Neuronal stem cell (in vitro differentiated cells): ENCODE measurements at regions not wholly inside any gene's neighbourhood (a gene's known extent, or its start where the extent isn't known, plus 50 kb on each side); places are given as distances from the start of the nearest gene placed in this dataset.

Source experiments
- DNase-seq: peaks from one replicate; pipeline ENCODE4 v3.0.0-alpha.2; 2013; ENCODE audit warnings: low spot score
- H2AFZ ChIP-seq: one replicate; pipeline ENCODE4 v1.6.1; 2013; ENCODE audit warnings: mild to moderate bottlenecking, low read length, inconsistent platforms
- H2AK5ac ChIP-seq: 2 replicates; pipeline ENCODE4 v1.6.1; 2013; ENCODE audit warnings: low read depth, mild to moderate bottlenecking, inconsistent platforms, low read length, moderate library complexity, mixed read lengths
- H2BK120ac ChIP-seq: 2 replicates; pipeline ENCODE4 v1.6.1; 2013; ENCODE audit warnings: low read depth, mild to moderate bottlenecking, inconsistent platforms, low read length, moderate library complexity, mixed read lengths
- H2BK12ac ChIP-seq: one replicate; pipeline ENCODE4 v1.6.1; 2013; ENCODE audit warnings: low read length, inconsistent platforms
- H2BK15ac ChIP-seq: 2 replicates; pipeline ENCODE4 v1.6.1; 2013; ENCODE audit warnings: mild to moderate bottlenecking, low read length, inconsistent platforms, mixed read lengths
- H2BK5ac ChIP-seq: one replicate; pipeline ENCODE4 v1.6.1; 2013; ENCODE audit warnings: inconsistent platforms, mild to moderate bottlenecking, low read length, moderate library complexity
- H3K14ac ChIP-seq: one replicate; pipeline ENCODE4 v1.6.1; 2013; ENCODE audit warnings: low read length, inconsistent platforms
- H3K18ac ChIP-seq: 2 replicates; pipeline ENCODE4 v1.6.1; 2013; ENCODE audit warnings: low read length, inconsistent platforms
- H3K23ac ChIP-seq: 2 replicates; pipeline ENCODE4 v1.6.1; 2013; ENCODE audit warnings: low read depth, mild to moderate bottlenecking, mixed read lengths, low read length, inconsistent platforms; ENCODE audit not compliant: poor library complexity
- H3K27ac ChIP-seq: replicated peaks from 3 replicates; pipeline ENCODE4 v1.5.1; 2013; ENCODE audit warnings: low read length, inconsistent platforms
- H3K27me3 ChIP-seq, 3 experiments: 2 replicates each; pipeline ENCODE4 v1.6.1; 2013; ENCODE audit warnings: low read length in 3 of 3, mild to moderate bottlenecking in 2 of 3, inconsistent platforms in 1 of 3, low read depth in 1 of 3, mixed read lengths in 1 of 3, moderate library complexity in 1 of 3; ENCODE audit not compliant: control insufficient read depth in 3 of 3, insufficient read depth in 3 of 3
- H3K36me3 ChIP-seq, 2 donors: replicated peaks in 1 of 2; 2 replicates each; pipeline ENCODE4 v1.6.1; 2013; ENCODE audit warnings: low read length in 2 of 2; ENCODE audit not compliant: control insufficient read depth in 2 of 2, insufficient read depth in 2 of 2
- H3K4ac ChIP-seq: 2 replicates; pipeline ENCODE4 v1.6.1; 2013; ENCODE audit warnings: inconsistent platforms, mild to moderate bottlenecking, low read length, moderate library complexity
- H3K4me1 ChIP-seq, 2 donors: 1 replicate in 1 of 2; 2 replicates in 1 of 2; pipeline ENCODE4 v1.6.1; 2013; ENCODE audit warnings: low read length in 2 of 2, low read depth in 1 of 2; ENCODE audit not compliant: control insufficient read depth in 2 of 2, insufficient read depth in 1 of 2
- H3K4me2 ChIP-seq: one replicate; pipeline ENCODE4 v1.6.1; 2013; ENCODE audit warnings: mild to moderate bottlenecking, low read length, inconsistent platforms; ENCODE audit not compliant: insufficient read depth, poor library complexity, severe bottlenecking
- H3K4me3 ChIP-seq, 2 donors: 2 replicates each; pipeline ENCODE4 v1.5.1; 2013; ENCODE audit warnings: low read length in 2 of 2, mild to moderate bottlenecking in 2 of 2, inconsistent platforms in 1 of 2, moderate library complexity in 1 of 2
- H3K79me1 ChIP-seq: one replicate; pipeline ENCODE4 v1.6.1; 2013; ENCODE audit warnings: low read depth, mild to moderate bottlenecking, inconsistent platforms, low read length, moderate library complexity
- H3K9ac ChIP-seq: one replicate; pipeline ENCODE4 v1.6.1; 2013; ENCODE audit warnings: mild to moderate bottlenecking, low read depth, low read length, inconsistent platforms; ENCODE audit not compliant: poor library complexity
- H3K9me3 ChIP-seq, 2 donors: replicated peaks in 1 of 2; 2 replicates each; pipeline versions ENCODE3 to v1.6.1; 2013; ENCODE audit warnings: low read length in 2 of 2, mild to moderate bottlenecking in 2 of 2, inconsistent platforms in 1 of 2, low read depth in 1 of 2, mixed read lengths in 1 of 2, moderate library complexity in 1 of 2; ENCODE audit not compliant: control insufficient read depth in 2 of 2, insufficient read depth in 1 of 2
- H4K8ac ChIP-seq: one replicate; pipeline ENCODE4 v1.6.1; 2013; ENCODE audit warnings: low read depth, mild to moderate bottlenecking, inconsistent platforms, low read length, moderate library complexity
- H4K91ac ChIP-seq: one replicate; pipeline ENCODE4 v1.6.1; 2013; ENCODE audit warnings: low read length, low read depth, mild to moderate bottlenecking, inconsistent platforms; ENCODE audit not compliant: poor library complexity
- WGBS, 2 donors: extraction: QIAGEN DNeasy Blood & Tissue Kit; methylation state at CpG; one replicate each; pipeline ENCODE4 v1.1.7; 2013; ENCODE audit warnings: missing lambda C conversion rate in 2 of 2, mixed read lengths in 1 of 2; ENCODE audit not compliant: insufficient read length in 2 of 2, insufficient replicate concordance in 1 of 2; ENCODE audit errors: extremely low coverage in 2 of 2; 5-methylcytosine and 5-hydroxymethylcytosine counted together

GRCh38 chr6:144350528-144350880 lies 65.4 kb downstream of the UTRN start:
- no peak overlapping the region for H2AFZ ChIP-seq
- peaks cover 0 to 9% of the 10 kb centered on the region in 2 donors for H3K4me1 ChIP-seq
- H3K9me3 ChIP-seq, result peaks cover 0 to 3% of the 10 kb centered on the region in 2 donors
- H3K4me2 ChIP-seq, result no peak overlapping the region
- no peak overlapping the region for H3K4ac ChIP-seq
- no peak overlapping the region for H2BK5ac ChIP-seq
- no peak overlapping the region for H3K4me3 ChIP-seq
- H3K14ac ChIP-seq, result no peak overlapping the region
- no peak overlapping the region for H4K8ac ChIP-seq
- H3K36me3 ChIP-seq, result peaks cover 0 to 2% of the 10 kb centered on the region in 2 donors
- H4K91ac ChIP-seq, result no peak overlapping the region
- no CpG with 5 or more reads among the region's 2 CpGs for WGBS, 2 donors
- no peak for DNase-seq
- no peak overlapping the region for H2AK5ac ChIP-seq
- H2BK12ac ChIP-seq, result no peak overlapping the region
- H2BK15ac ChIP-seq, result no peak overlapping the region
- H3K79me1 ChIP-seq, result peaks cover 3% of the 10 kb centered on the region
- H3K18ac ChIP-seq, result no peak overlapping the region
- H2BK120ac ChIP-seq, result no peak overlapping the region
- H3K27me3 ChIP-seq, result no peaks in the 10 kb centered on the region
- H3K9ac ChIP-seq, result no peak overlapping the region
- no peak overlapping the region for H3K27ac ChIP-seq
- H3K23ac ChIP-seq, result no peak overlapping the region

- H4K91ac ChIP-seq, result no peak overlapping the region
- no peak overlapping the region for H2AK5ac ChIP-seq
- no peak overlapping the region for H3K4me2 ChIP-seq
- no peak overlapping the region for H3K18ac ChIP-seq
- H3K4me1 ChIP-seq, result peaks cover 0 to 9% of the 10 kb centered on the region in 2 donors
- no peak overlapping the region for H3K14ac ChIP-seq
- peaks cover 0 to 2% of the 10 kb centered on the region in 2 donors for H3K36me3 ChIP-seq
- H3K27me3 ChIP-seq, result no peaks in the 10 kb centered on the region
- H2BK12ac ChIP-seq, result no peak overlapping the region
- no peak overlapping the region for H2BK5ac ChIP-seq
- DNase-seq, result no peak
- no peak overlapping the region for H2BK15ac ChIP-seq
- H3K23ac ChIP-seq, result no peak overlapping the region
- no peak overlapping the region for H3K9ac ChIP-seq
- peaks cover 2% of the 10 kb centered on the region for H3K79me1 ChIP-seq
- H2AFZ ChIP-seq, result no peak overlapping the region
- H3K4me3 ChIP-seq, result no peak overlapping the region
- H3K4ac ChIP-seq, result no peak overlapping the region
- no peak overlapping the region for H4K8ac ChIP-seq
- WGBS, 2 donors, result no CpG with 5 or more reads among the region's 8 CpGs
- no peak overlapping the region for H2BK120ac ChIP-seq
- peaks cover 0 to 3% of the 10 kb centered on the region in 2 donors for H3K9me3 ChIP-seq
- H3K27ac ChIP-seq, result no peak overlapping the region
These were observed 66.4 kb downstream of the UTRN start for GRCh38 chr6:144351379-144352127.

DNA sequence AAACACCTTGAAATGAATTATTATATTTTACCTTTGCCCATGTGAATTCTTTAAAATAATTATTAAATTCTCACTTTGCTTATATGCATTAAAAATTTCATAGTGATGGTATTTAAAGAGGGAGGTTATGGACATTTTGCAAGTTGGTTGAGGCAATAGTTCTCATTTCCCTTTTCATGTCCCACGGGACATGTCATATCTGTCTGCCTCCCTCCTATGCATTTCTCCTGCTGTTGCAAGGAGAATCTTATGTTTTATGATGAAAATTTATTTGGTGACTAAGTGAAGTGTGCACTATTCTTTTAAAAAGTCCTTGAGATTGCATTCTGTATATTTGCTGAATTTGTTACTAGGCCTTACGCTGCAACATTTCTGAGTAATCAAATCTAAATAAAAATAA lies 67.2 kb downstream of the UTRN start:
- Histone ChIP-seq H3K18ac (no peak overlapping the region), H2BK15ac (no peak overlapping the region), H3K9me3 (peaks cover 0 to 3% of the 10 kb centered on the region in 2 donors), H3K4me2 (no peak overlapping the region), H2AFZ (no peak overlapping the region), H2BK5ac (no peak overlapping the region), H3K4ac (no peak overlapping the region), H3K4me1 (peaks cover 0 to 9% of the 10 kb centered on the region in 2 donors), H3K23ac (no peak overlapping the region), H3K14ac (no peak overlapping the region), H4K91ac (no peak overlapping the region), H3K4me3 (no peak overlapping the region), H2BK12ac (no peak overlapping the region), H3K27me3 (no peaks in the 10 kb centered on the region), H2BK120ac (no peak overlapping the region), H3K79me1 (no peaks in the 10 kb centered on the region), H3K9ac (no peak overlapping the region), H2AK5ac (no peak overlapping the region), H3K36me3 (no peaks in the 10 kb centered on the region), H4K8ac (no peak overlapping the region), H3K27ac (no peak overlapping the region)
- no peak for DNase-seq
- no CpG with 5 or more reads among the region's 2 CpGs for WGBS, 2 donors

GRCh38 chr6:144353871-144354314 lies 68.8 kb downstream of the UTRN start:
- no peak overlapping the region for H2BK120ac ChIP-seq
- no peak overlapping the region for H2BK15ac ChIP-seq
- no peak overlapping the region for H3K4ac ChIP-seq
- no peak overlapping the region for H2BK5ac ChIP-seq
- H3K36me3 ChIP-seq, result no peaks in the 10 kb centered on the region
- H2AK5ac ChIP-seq, result no peak overlapping the region
- H3K9me3 ChIP-seq, result peaks cover 0 to 3% of the 10 kb centered on the region in 2 donors
- no peaks in the 10 kb centered on the region for H3K79me1 ChIP-seq
- H2BK12ac ChIP-seq, result no peak overlapping the region
- H3K4me2 ChIP-seq, result no peak overlapping the region
- H3K4me3 ChIP-seq, result no peak overlapping the region
- no peak overlapping the region for H3K27ac ChIP-seq
- H3K27me3 ChIP-seq, result no peaks in the 10 kb centered on the region
- WGBS, 2 donors, result no CpG with 5 or more reads among the region's 5 CpGs
- H4K8ac ChIP-seq, result no peak overlapping the region
- H4K91ac ChIP-seq, result no peak overlapping the region
- H3K9ac ChIP-seq, result no peak overlapping the region
- H3K23ac ChIP-seq, result no peak overlapping the region
- H3K18ac ChIP-seq, result no peak overlapping the region
- no peak for DNase-seq
- no peak overlapping the region for H3K14ac ChIP-seq
- H3K4me1 ChIP-seq, result peaks cover 0 to 9% of the 10 kb centered on the region in 2 donors
- H2AFZ ChIP-seq, result no peak overlapping the region
